ENCODE measurements at regions not wholly inside any gene's neighbourhood (a gene's known extent, or its start where the extent isn't known, plus 50 kb on each side); places are given as distances from the start of the nearest gene placed in this dataset.

GRCh38 chr2:46832543-46832942 is 83.1 kb downstream of the MCFD2 start:
- intact Hi-C loops (cut with DNase I): no loop called here
- DNase-seq (no peak), ATAC-seq (no peak)

GRCh38 chr2:46831869-46832265 is 83.7 kb downstream of the MCFD2 start:
- ATAC-seq (no peak), DNase-seq (no peak)
- intact Hi-C loops (cut with DNase I): no loop called here

DNA sequence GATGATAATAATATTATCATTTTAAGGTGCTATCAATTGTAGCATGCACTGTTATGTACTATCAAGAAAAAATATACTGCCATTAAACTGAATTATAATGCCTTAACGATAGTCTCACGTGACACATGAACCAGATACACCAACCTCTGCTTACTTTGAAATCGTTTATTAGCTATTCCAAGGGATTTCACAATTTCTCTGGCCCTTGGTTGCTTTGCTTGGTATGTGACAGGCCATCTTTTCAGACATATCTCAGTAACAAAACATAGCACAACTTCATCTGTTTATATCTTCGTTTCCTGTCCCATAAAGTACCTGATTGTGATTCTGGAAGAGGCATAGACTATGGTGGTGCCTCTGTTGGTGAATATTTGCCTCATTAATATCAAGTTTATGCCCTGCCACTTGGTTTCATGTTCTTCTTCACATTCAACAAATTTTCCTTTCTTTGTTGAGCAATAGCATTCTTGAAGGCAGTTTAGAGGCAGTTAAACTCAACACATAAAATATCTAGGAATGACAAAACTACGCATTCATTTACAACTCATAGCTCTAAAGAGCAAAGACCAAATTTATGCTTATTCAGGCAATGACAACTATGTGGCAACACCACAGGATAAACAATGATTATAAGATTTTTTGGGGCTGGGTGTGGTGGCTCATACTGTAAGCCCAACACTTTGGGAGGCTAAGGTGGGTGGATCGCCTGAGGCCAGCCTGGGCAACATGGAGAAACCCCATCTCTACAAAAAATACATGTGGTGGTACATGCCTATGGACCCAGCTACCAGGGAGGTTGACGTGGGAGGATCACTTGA is 84.3 kb downstream of the MCFD2 start:
- DNase-seq (no peak), ATAC-seq (no peak)
- intact Hi-C loops (cut with DNase I): no loop called here

GRCh38 chr2:46829231-46829995 is 86.2 kb downstream of the MCFD2 start:
- ATAC-seq: no peak
- intact Hi-C loops (cut with DNase I): no loop called here
- DNase-seq: no peak

GRCh38 chr2:46828491-46829230 is 86.9 kb downstream of the MCFD2 start:
- DNase-seq (no peak), ATAC-seq (no peak)
- intact Hi-C loops (cut with DNase I): no loop called here

- intact Hi-C loops (cut with DNase I): no loop called here
- no peak for DNase-seq
Observed at GRCh38 chr2:46828135-46828438, 87.5 kb downstream of the MCFD2 start.

DNA sequence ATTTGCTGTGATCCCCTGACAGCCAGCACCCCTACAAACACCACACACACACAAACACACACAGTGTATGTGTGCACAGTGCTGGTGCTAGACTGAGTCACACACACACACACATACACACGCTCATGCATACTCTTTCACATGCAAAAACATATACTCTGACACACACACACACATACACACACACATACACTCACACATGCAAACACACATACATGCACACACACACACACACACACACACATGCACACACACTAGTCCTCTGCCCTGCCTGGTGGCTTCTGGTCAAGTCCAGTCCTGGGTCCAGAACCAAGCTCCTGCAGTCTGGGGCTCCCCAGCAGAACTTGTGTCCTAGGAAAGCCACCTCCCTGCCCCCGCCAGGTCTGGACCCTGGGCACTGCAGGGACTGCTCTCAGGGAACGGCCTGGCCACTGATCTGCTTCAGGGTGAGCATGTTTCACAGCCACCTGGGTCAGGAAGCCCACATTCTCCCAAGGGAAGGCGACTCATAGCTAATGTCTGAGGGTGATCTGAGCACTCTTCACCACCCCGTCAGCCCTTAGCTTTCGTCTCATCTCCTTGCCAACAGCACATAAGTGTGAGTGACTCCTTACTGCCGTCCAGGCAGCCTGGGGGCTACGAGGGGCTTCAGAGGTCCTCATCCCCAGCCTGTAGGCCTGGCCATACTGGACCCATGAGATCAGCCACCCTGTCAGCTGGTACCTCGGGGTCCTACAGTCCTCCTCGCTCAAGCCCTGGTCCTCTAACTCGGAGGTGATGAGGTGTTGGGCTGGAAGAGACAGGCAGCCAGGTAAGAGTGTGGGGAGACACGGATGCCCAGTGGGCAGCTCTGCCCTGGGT is 88.1 kb downstream of the MCFD2 start:
- DNase-seq: no peak
- peak; percentile 5 for ATAC-seq
- intact Hi-C loops (cut with DNase I): no loop called here

More at GRCh38 chr2:46828135-46828438, 87.5 kb downstream of the MCFD2 start:
- no peak for ATAC-seq

- ATAC-seq: peak in 1 of 2 donors; percentile 11
- intact Hi-C loops (cut with DNase I): no loop called here
- DNase-seq: no peak
Observed at GRCh38 chr2:46826569-46827245, 88.9 kb downstream of the MCFD2 start.

GRCh38 chr2:46825939-46826568 is 89.6 kb downstream of the MCFD2 start:
- DNase-seq: peak; percentile 39
- intact Hi-C loops (cut with DNase I): no loop called here
- ATAC-seq: peak in 1 of 2 donors; percentile 36

- DNase-seq (no peak), ATAC-seq (no peak)
- intact Hi-C loops (cut with DNase I): no loop called here
Observed at GRCh38 chr2:46825231-46825938, 90.2 kb downstream of the MCFD2 start.

GRCh38 chr2:46824611-46825010 is 91.0 kb downstream of the MCFD2 start:
- DNase-seq (no peak), ATAC-seq (no peak)
- intact Hi-C loops (cut with DNase I): no loop called here

- ATAC-seq (no peak), DNase-seq (no peak)
- intact Hi-C loops (cut with DNase I): no loop called here
Observed at GRCh38 chr2:46821600-46821999, 94.0 kb downstream of the MCFD2 start.

- intact Hi-C loops (cut with DNase I): loop anchor here in 1 of 2 donors (10.0 kb wide), 1 partner anchor 46 kb away; no protein-coding TSS in a partner anchor
- ATAC-seq (no peak), DNase-seq (no peak)
Observed at GRCh38 chr2:46818819-46819218, 96.8 kb downstream of the MCFD2 start.

DNA sequence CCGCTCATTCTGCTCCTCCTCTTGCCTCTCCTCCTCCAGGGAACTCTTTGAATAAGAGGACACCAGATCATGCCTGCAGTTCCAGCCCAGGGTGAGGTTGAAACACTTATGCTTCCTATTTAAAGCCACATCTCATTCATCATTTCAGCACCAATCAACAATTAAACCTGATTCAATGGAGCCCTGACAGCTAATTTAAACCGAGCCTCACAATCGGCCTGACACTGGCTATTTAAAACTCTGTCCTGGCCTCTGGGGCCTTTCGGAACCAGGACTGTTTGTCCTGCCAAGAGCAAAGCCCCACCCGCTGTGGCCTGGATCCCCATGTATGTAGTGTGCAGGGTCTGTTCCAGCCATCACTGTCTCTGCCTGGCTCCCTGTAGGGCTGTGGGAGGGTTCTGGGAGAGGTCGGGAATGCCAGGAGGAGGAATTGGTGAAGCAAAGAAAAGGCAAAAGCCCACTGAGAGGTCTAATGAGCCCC is 97.4 kb downstream of the MCFD2 start:
- intact Hi-C loops (cut with DNase I): loop anchor here in 1 of 2 donors (10.0 kb wide), 1 partner anchor 47 kb away; no protein-coding TSS in a partner anchor

GRCh38 chr2:46816846-46817726 is 98.5 kb downstream of the MCFD2 start:
- DNase-seq: no peak
- intact Hi-C loops (cut with DNase I): loop anchor here in 1 of 2 donors (10.0 kb wide), 1 partner anchor 48 kb away; no protein-coding TSS in a partner anchor
- ATAC-seq: no peak

More for the DNA sequence above, 97.4 kb downstream of the MCFD2 start:
- DNase-seq: peak; percentile 91
- ATAC-seq: peak; percentile 84 to 89
